Peyer's patch (tissue), 4 donors: ENCODE measurements at regions not wholly inside any gene's neighbourhood (a gene's known extent, or its start where the extent isn't known, plus 50 kb on each side); places are given as distances from the start of the nearest gene placed in this dataset.

Experiments
- DNase-seq, 3 donors: peaks; one replicate each; pipeline ENCODE4 v3.0.0-alpha.2; 2017 to 2019
- H3K27ac ChIP-seq, 4 donors: fragments of 200-600 bp; sonication (generic); one replicate each; pipeline ENCODE4 v1.5.1; 2016 to 2019
- H3K27me3 ChIP-seq, 2 donors: fragments of 200-600 bp; sonication (generic); one replicate each; pipeline ENCODE4 v1.5.1; 2019
- H3K36me3 ChIP-seq, 3 donors: fragments of 200-600 bp; sonication (generic); one replicate each; pipeline ENCODE4 v1.5.1; 2016 to 2019
- H3K4me1 ChIP-seq, 4 donors: fragments of 200-600 bp; sonication (generic); one replicate each; pipeline ENCODE4 v1.5.1; 2016 to 2019
- H3K4me3 ChIP-seq, 4 donors: fragments of 200-600 bp; sonication (generic); 1 replicate in 3 of 4; 2 replicates in 1 of 4; pipeline ENCODE4 v1.5.1; 2016 to 2019; ENCODE audit warnings: mild to moderate bottlenecking in 1 of 4
- H3K9me3 ChIP-seq, 4 donors: fragments of 200-600 bp; sonication (generic); one replicate each; pipeline ENCODE4 v1.5.1; 2016 to 2019; ENCODE audit warnings: mild to moderate bottlenecking in 1 of 4
- CTCF ChIP-seq, 6 experiments: fragments of 450-650 bp in 4 of 6; fragments of 200-600 bp in 2 of 6; sonication (generic) in 1 of 6; IDR thresholded peaks; one replicate each; pipeline ENCODE4 v1.5.1; 2017 to 2019; ENCODE audit warnings: antibody characterized with exemption in 6 of 6, mild to moderate bottlenecking in 3 of 6, moderate library complexity in 1 of 6
- POLR2A ChIP-seq, 2 donors: fragments of 450-650 bp; IDR thresholded peaks; one replicate each; pipeline ENCODE4 v1.5.1; 2017; ENCODE audit warnings: antibody characterized with exemption in 2 of 2, mild to moderate bottlenecking in 2 of 2, moderate library complexity in 2 of 2

DNA sequence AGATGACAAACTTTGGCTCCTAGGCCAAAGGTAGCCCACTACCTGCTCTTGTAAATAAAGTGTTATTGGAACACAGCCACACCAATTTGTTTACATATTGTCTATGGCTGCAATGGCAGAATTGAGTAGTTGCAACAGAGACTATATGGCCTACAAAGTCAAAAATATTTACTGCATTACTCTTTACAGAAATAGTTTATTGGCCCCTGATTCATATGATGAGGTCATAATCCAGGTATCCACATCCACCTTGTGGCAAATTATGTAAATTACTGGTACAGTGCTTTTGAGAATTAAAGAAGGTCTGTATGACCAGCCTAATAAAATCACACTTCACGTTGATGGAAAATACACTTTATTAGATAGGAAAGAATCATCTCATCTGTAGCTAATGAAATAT, 337.0 kb upstream of the DDX53 start:
- Histone ChIP-seq H3K4me3 (no peak overlapping the region), H3K4me1 (no peaks in the 10 kb centered on the region), H3K9me3 (no peaks in the 10 kb centered on the region), H3K27ac (no peak overlapping the region), H3K27me3 (no peaks in the 10 kb centered on the region), H3K36me3 (no peaks in the 10 kb centered on the region)
- TF ChIP-seq POLR2A (IDR thresholded peaks at IDR 0.05): no peak
- no peak for TF ChIP-seq CTCF (IDR thresholded peaks at IDR 0.05)
- no peak for DNase-seq

DNA sequence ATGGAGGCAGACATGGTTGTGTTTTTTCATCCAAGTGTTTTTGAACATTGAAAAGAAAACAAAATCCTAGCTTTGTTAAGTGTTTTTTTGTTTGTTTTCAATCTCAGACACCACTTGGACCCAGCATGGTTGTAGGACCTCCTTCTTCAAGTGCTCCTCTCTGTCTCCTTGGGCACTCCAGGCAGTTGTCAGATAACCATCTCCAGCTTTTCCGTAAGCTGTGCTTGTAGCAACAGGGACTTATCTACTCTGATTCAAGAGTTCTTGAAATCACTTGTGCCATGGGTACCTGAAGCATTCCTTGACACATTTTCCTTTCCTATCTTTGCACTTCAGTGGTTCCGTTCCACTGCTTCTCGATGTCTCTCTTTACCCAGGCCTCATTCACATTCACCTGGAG, 334.9 kb upstream of the DDX53 start:
- Histone ChIP-seq H3K36me3 (no peaks in the 10 kb centered on the region), H3K4me3 (no peak overlapping the region), H3K27ac (no peak overlapping the region), H3K4me1 (no peaks in the 10 kb centered on the region), H3K9me3 (no peaks in the 10 kb centered on the region), H3K27me3 (no peaks in the 10 kb centered on the region)
- TF ChIP-seq CTCF (IDR thresholded peaks at IDR 0.05): no peak
- TF ChIP-seq POLR2A (IDR thresholded peaks at IDR 0.05): no peak
- no peak for DNase-seq

DNA sequence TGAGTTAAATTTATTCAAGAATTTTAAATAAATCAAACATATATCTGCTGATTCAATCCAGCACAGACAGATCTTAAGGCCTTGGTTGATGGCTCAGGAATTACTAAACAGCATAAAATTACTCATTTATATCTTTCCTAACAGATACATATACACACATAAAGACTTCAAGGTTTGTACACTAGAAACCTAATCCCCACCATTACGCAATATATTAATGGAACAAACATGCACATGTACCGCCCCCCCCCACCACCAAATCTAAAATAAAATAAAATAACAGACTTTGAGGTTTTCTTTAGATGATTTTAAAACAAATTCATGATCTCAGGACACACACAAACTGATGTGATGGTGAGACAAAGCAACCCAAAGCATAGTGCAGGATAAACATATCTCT, 333.9 kb upstream of the DDX53 start:
- H3K27me3 ChIP-seq: no peaks in the 10 kb centered on the region

GRCh38 chrX:22666441-22666840, 333.3 kb upstream of the DDX53 start:
- H3K27me3 ChIP-seq: no peaks in the 10 kb centered on the region
- no peaks in the 10 kb centered on the region for H3K36me3 ChIP-seq
- TF ChIP-seq CTCF (IDR thresholded peaks at IDR 0.05) (no peak), POLR2A (IDR thresholded peaks at IDR 0.05) (no peak)
- no peak overlapping the region for H3K4me3 ChIP-seq
- no peaks in the 10 kb centered on the region for H3K4me1 ChIP-seq
- H3K27ac ChIP-seq: no peak overlapping the region
- no peak for DNase-seq
- no peaks in the 10 kb centered on the region for H3K9me3 ChIP-seq

More for the DNA sequence above, 333.9 kb upstream of the DDX53 start:
- H3K9me3 ChIP-seq: no peaks in the 10 kb centered on the region
- TF ChIP-seq CTCF (IDR thresholded peaks at IDR 0.05) (no peak), POLR2A (IDR thresholded peaks at IDR 0.05) (no peak)
- no peak for DNase-seq
- H3K4me1 ChIP-seq: no peaks in the 10 kb centered on the region
- no peaks in the 10 kb centered on the region for H3K36me3 ChIP-seq
- H3K27ac ChIP-seq: no peak overlapping the region
- H3K4me3 ChIP-seq: no peak overlapping the region

DNA sequence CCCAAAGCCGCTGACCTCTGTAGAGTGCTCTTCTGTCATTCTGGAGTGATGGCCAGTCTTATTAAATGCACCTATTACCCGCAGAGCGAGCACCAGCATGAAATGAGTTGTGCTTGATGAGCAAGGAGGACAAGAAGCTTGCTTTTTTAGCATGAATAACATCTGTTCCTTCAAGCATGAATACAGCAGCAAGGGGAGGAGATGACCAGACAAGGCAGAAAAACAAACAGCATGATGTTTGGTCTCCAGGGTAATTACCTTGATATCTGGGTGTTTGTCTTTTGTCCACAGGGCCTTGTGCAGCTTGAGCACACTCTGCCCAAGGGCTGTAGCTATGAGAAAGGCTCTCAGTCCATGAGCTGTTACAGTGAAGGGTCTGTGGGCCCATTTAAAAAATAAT, 324.8 kb upstream of the DDX53 start:
- DNase-seq: no peak
- no peaks in the 10 kb centered on the region for H3K36me3 ChIP-seq
- H3K4me3 ChIP-seq: no peak overlapping the region

More for the DNA sequence above, 324.8 kb upstream of the DDX53 start:
- H3K27me3 ChIP-seq: no peaks in the 10 kb centered on the region
- no peaks in the 10 kb centered on the region for H3K4me1 ChIP-seq
- no peak for TF ChIP-seq POLR2A (IDR thresholded peaks at IDR 0.05)
- no peak for TF ChIP-seq CTCF (IDR thresholded peaks at IDR 0.05)
- no peak overlapping the region for H3K27ac ChIP-seq
- H3K9me3 ChIP-seq: no peaks in the 10 kb centered on the region
